ENCODE measurements at regions not wholly inside any gene's neighbourhood (a gene's known extent, or its start where the extent isn't known, plus 50 kb on each side); places are given as distances from the start of the nearest gene placed in this dataset.
"Not testable (repeated sequence)": the region's sequence is repeated elsewhere in the genome, so short reads cannot be mapped to it uniquely, and the experiment has no call there.

- no peak for DNase-seq (ENCODE audit: low read depth)
Measured at GRCh38 chr22:22716136-22716665, 71.8 kb downstream of the GGTLC2 start.

GRCh38 chr22:22717664-22718063 is 73.2 kb downstream of the GGTLC2 start:
- DNase-seq (ENCODE audit: low read depth) = no peak

GRCh38 chr22:22720201-22720723 is 75.8 kb downstream of the GGTLC2 start:
- no peak for DNase-seq (ENCODE audit: low read depth)

- DNase-seq (ENCODE audit: low read depth) = no peak
Measured at GRCh38 chr22:22720724-22721261, 76.4 kb downstream of the GGTLC2 start.

GRCh38 chr22:22721681-22722354 is 77.4 kb downstream of the GGTLC2 start:
- peak; percentile 25 for DNase-seq (ENCODE audit: low read depth)

GRCh38 chr22:22728382-22728781 is 84.0 kb downstream of the GGTLC2 start:
- DNase-seq (ENCODE audit: low read depth) = no peak

GRCh38 chr22:22730655-22731373 is 86.4 kb downstream of the GGTLC2 start:
- no peak for DNase-seq (ENCODE audit: low read depth)

- DNase-seq (ENCODE audit: low read depth) = no peak
Measured at GRCh38 chr22:22731374-22731676, 86.9 kb downstream of the GGTLC2 start.

GRCh38 chr22:22733006-22733405 is 88.6 kb downstream of the GGTLC2 start:
- DNase-seq (ENCODE audit: low read depth) = not testable (repeated sequence)

- no peak for DNase-seq (ENCODE audit: low read depth)
Measured at GRCh38 chr22:22733881-22734373, 89.5 kb downstream of the GGTLC2 start.

GRCh38 chr22:22734395-22735272 is 90.2 kb downstream of the GGTLC2 start:
- DNase-seq (ENCODE audit: low read depth) = not testable (repeated sequence)

GRCh38 chr22:22735276-22735675 is 90.9 kb downstream of the GGTLC2 start:
- DNase-seq (ENCODE audit: low read depth) = not testable (repeated sequence)

- DNase-seq (ENCODE audit: low read depth) = no peak
Measured at GRCh38 chr22:22735695-22736611, 91.5 kb downstream of the GGTLC2 start.

- DNase-seq (ENCODE audit: low read depth) = no peak
Measured at GRCh38 chr22:22737590-22737989, 93.2 kb downstream of the GGTLC2 start.

- DNase-seq (ENCODE audit: low read depth) = no peak
Measured at GRCh38 chr22:22738959-22739585, 94.7 kb downstream of the GGTLC2 start.

- DNase-seq (ENCODE audit: low read depth) = no peak
Measured at GRCh38 chr22:22740560-22741276, 96.3 kb downstream of the GGTLC2 start.

GRCh38 chr22:22741843-22742242 is 97.4 kb downstream of the GGTLC2 start:
- DNase-seq (ENCODE audit: low read depth) = no peak

- no peak for DNase-seq (ENCODE audit: low read depth)
Measured at GRCh38 chr22:22742641-22743040, 98.2 kb downstream of the GGTLC2 start.

- no peak for DNase-seq (ENCODE audit: low read depth)
Measured at GRCh38 chr22:22743128-22743760, 98.8 kb downstream of the GGTLC2 start.

Data from stimulated activated CD8-positive, alpha-beta memory T cell treated with anti-CD3 and anti-CD28 coated beads, Interleukin-15, amount 100 ng/mL, for 1 hour (primary cell).